ENCODE measurements at regions not wholly inside any gene's neighbourhood (a gene's known extent, or its start where the extent isn't known, plus 50 kb on each side); places are given as distances from the start of the nearest gene placed in this dataset.

GRCh38 chr21:29481081-29481480 lies 182.4 kb downstream of the BACH1 start:
- TF ChIP-seq ZBTB14 (CRISPR knock-in tag; IDR thresholded peaks at IDR 0.05) (no peak), MEF2D (CRISPR knock-in tag; IDR thresholded peaks at IDR 0.05) (no peak), SUZ12 (IDR thresholded peaks at IDR 0.05; ENCODE audit: low read depth, low read length) (no peak), CTCF (CRISPR knock-in tag; IDR thresholded peaks at IDR 0.05) (no peak), MXD4 (CRISPR knock-in tag; IDR thresholded peaks at IDR 0.05) (no peak), TOPORS (CRISPR knock-in tag; IDR thresholded peaks at IDR 0.05) (no peak)

Measured in HepG2 (cell line).